ENCODE measurements at regions not wholly inside any gene's neighbourhood (a gene's known extent, or its start where the extent isn't known, plus 50 kb on each side); places are given as distances from the start of the nearest gene placed in this dataset.

- in situ Hi-C loops (cut with MboI) = no loop called here
- Histone ChIP-seq H3F3A (ENCODE audit: insufficient read depth) (no peaks in the 10 kb centered on the region), H3K36me3 (ENCODE audit: low read depth) (no peaks in the 10 kb centered on the region), H3K79me2 (ENCODE audit: insufficient read depth) (no peaks in the 10 kb centered on the region), H3K27me3 (replicated peaks; ENCODE audit: insufficient read depth) (no peaks in the 10 kb centered on the region), H3K4me2 (ENCODE audit: unreplicated experiment) (no peak overlapping the region), H3K9me3 (ENCODE audit: low read depth) (no peaks in the 10 kb centered on the region), H4K20me1 (ENCODE audit: insufficient read depth) (no peaks in the 10 kb centered on the region), H2AFZ (no peak overlapping the region), H3K27ac (no peak overlapping the region), H3K4me3 (no peak overlapping the region), H3K9ac (no peak overlapping the region), H3K9me2 (ENCODE audit: insufficient read depth) (no peaks in the 10 kb centered on the region), H3K4me1 (ENCODE audit: insufficient read depth) (no peaks in the 10 kb centered on the region)
- 28 to 36% methylated on average over 2 of the region's 2 CpGs for whole genome bisulfite sequencing, 2 experiments (ENCODE audit: low coverage in 1 of 2, low lambda C conversion rate in 2 of 2, missing lambda C conversion rate in 2 of 2)
- TF ChIP-seq EZH2 (IDR thresholded peaks at IDR 0.05; ENCODE audit: insufficient read depth, poor library complexity, severe bottlenecking) = no peak
- TF ChIP-seq EZH2phosphoT487 (IDR thresholded peaks at IDR 0.05; ENCODE audit: insufficient read depth, low read depth) = no peak
- DNase-seq = no peak
Measured at GRCh38 chr4:66911880-66912279, 633.4 kb downstream of the CENPC start.

- TF ChIP-seq EZH2phosphoT487 (IDR thresholded peaks at IDR 0.05; ENCODE audit: insufficient read depth, low read depth) = no peak
- no peak for TF ChIP-seq EZH2 (IDR thresholded peaks at IDR 0.05; ENCODE audit: insufficient read depth, poor library complexity, severe bottlenecking)
- H3K9me2 ChIP-seq (ENCODE audit: insufficient read depth) = no peaks in the 10 kb centered on the region
- in situ Hi-C loops (cut with MboI) = no loop called here
- no peak overlapping the region for H3K27ac ChIP-seq
- 0 to 2% methylated on average over 2 of the region's 2 CpGs for WGBS, 2 experiments (ENCODE audit: low coverage in 1 of 2, low lambda C conversion rate in 2 of 2, missing lambda C conversion rate in 2 of 2)
- H4K20me1 ChIP-seq (ENCODE audit: insufficient read depth) = no peaks in the 10 kb centered on the region
- H3K79me2 ChIP-seq (ENCODE audit: insufficient read depth) = no peaks in the 10 kb centered on the region
- H3K4me3 ChIP-seq = no peak overlapping the region
- no peaks in the 10 kb centered on the region for H3K36me3 ChIP-seq (ENCODE audit: low read depth)
- no peaks in the 10 kb centered on the region for H3K4me1 ChIP-seq (ENCODE audit: insufficient read depth)
- DNase-seq = no peak
- H3K27me3 ChIP-seq (replicated peaks; ENCODE audit: insufficient read depth) = no peaks in the 10 kb centered on the region
- H3K4me2 ChIP-seq (ENCODE audit: unreplicated experiment) = no peak overlapping the region
- H3K9ac ChIP-seq = no peak overlapping the region
- no peaks in the 10 kb centered on the region for H3F3A ChIP-seq (ENCODE audit: insufficient read depth)
- no peaks in the 10 kb centered on the region for H3K9me3 ChIP-seq (ENCODE audit: low read depth)
- H2AFZ ChIP-seq = no peak overlapping the region
Measured at GRCh38 chr4:66906314-66906713, 639.0 kb downstream of the CENPC start.

DNA sequence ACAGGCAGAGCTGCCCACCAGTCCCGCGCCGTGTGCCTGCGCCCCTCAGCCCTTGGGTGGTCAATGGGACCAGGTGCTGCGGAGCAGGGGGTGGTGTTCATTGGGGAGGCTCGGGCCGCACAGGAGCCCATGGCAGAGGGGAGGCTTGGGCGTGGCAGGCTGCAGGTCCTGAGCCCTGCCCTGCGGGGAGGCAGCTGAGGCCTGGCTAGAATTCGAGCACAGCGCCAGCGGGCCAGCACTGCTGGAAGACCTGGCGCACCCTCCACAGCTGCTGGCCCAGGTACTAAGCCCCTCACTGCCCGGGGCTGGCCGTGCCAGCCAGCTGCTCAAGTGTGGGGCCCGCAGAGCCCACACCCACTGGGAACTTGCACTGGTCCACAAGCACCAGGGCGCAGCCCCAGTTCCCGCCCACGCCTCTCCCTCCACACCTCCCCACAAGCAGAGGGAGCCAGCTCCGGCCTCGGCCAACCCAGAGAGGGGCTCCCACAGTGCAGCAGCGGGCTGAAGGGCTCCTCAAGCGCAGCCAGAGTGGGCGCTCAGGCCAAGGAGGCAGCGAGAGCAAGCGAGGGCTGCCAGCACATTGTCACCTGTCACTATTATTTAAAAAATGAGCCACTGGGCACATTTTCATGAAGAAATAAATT, 645.8 kb downstream of the CENPC start:
- H3K79me2 ChIP-seq (ENCODE audit: insufficient read depth) = no peaks in the 10 kb centered on the region
- no peak overlapping the region for H3K27ac ChIP-seq
- no peak overlapping the region for H3K4me3 ChIP-seq
- DNase-seq = no peak
- H3K4me2 ChIP-seq (ENCODE audit: unreplicated experiment) = no peak overlapping the region
- H2AFZ ChIP-seq = no peak overlapping the region
- WGBS, 2 experiments (ENCODE audit: low coverage in 1 of 2, low lambda C conversion rate in 2 of 2, missing lambda C conversion rate in 2 of 2) = 45 to 50% methylated on average over 24 to 26 of the region's 26 CpGs
- no peaks in the 10 kb centered on the region for H3K9me3 ChIP-seq (ENCODE audit: low read depth)
- H3K9me2 ChIP-seq (ENCODE audit: insufficient read depth) = no peaks in the 10 kb centered on the region
- no peaks in the 10 kb centered on the region for H4K20me1 ChIP-seq (ENCODE audit: insufficient read depth)
- H3K27me3 ChIP-seq (replicated peaks; ENCODE audit: insufficient read depth) = no peaks in the 10 kb centered on the region
- TF ChIP-seq EZH2phosphoT487 (IDR thresholded peaks at IDR 0.05; ENCODE audit: insufficient read depth, low read depth) (no peak), EZH2 (IDR thresholded peaks at IDR 0.05; ENCODE audit: insufficient read depth, poor library complexity, severe bottlenecking) (no peak)
- H3F3A ChIP-seq (ENCODE audit: insufficient read depth) = no peaks in the 10 kb centered on the region
- no peak overlapping the region for H3K9ac ChIP-seq
- no peaks in the 10 kb centered on the region for H3K36me3 ChIP-seq (ENCODE audit: low read depth)
- in situ Hi-C loops (cut with MboI) = no loop called here
- H3K4me1 ChIP-seq (ENCODE audit: insufficient read depth) = no peaks in the 10 kb centered on the region

- Histone ChIP-seq H3K27ac (no peak overlapping the region), H3K36me3 (ENCODE audit: low read depth) (no peaks in the 10 kb centered on the region), H3K4me2 (ENCODE audit: unreplicated experiment) (no peak overlapping the region), H2AFZ (no peak overlapping the region), H3F3A (ENCODE audit: insufficient read depth) (no peaks in the 10 kb centered on the region), H3K9me2 (ENCODE audit: insufficient read depth) (0 out of 2 replicates have a peak, but pooled peaks cover 2% of the 10 kb centered on the region), H3K27me3 (replicated peaks; ENCODE audit: insufficient read depth) (no peaks in the 10 kb centered on the region), H3K4me1 (ENCODE audit: insufficient read depth) (no peaks in the 10 kb centered on the region), H3K4me3 (no peak overlapping the region), H3K9ac (no peak overlapping the region), H4K20me1 (ENCODE audit: insufficient read depth) (no peaks in the 10 kb centered on the region), H3K79me2 (ENCODE audit: insufficient read depth) (no peaks in the 10 kb centered on the region), H3K9me3 (ENCODE audit: low read depth) (no peaks in the 10 kb centered on the region)
- WGBS, 2 experiments (ENCODE audit: low coverage in 1 of 2, low lambda C conversion rate in 2 of 2, missing lambda C conversion rate in 2 of 2) = 6 to 20% methylated on average over 1 of the region's 1 CpG
- TF ChIP-seq EZH2 (IDR thresholded peaks at IDR 0.05; ENCODE audit: insufficient read depth, poor library complexity, severe bottlenecking) (no peak), EZH2phosphoT487 (IDR thresholded peaks at IDR 0.05; ENCODE audit: insufficient read depth, low read depth) (no peak)
- in situ Hi-C loops (cut with MboI) = no loop called here
- no peak for DNase-seq
Measured at GRCh38 chr4:66893807-66894206, 651.5 kb downstream of the CENPC start.

Data from GM23248 (cell line).